GM12878 (cell line): ENCODE measurements at regions not wholly inside any gene's neighbourhood (a gene's known extent, or its start where the extent isn't known, plus 50 kb on each side); places are given as distances from the start of the nearest gene placed in this dataset.

Experiments used
- ATAC-seq: fragments of 200-7000 bp; cut with Tn5 transposase; 3 replicates; pipeline ENCODE4 v1.9.1; 2020; ENCODE audit warnings: mild to moderate bottlenecking, moderate library complexity
- BruUV-seq: library from RNA; stranded (reverse); fragments of 400-500 nt; replicated peaks from 2 replicates; lab custom pipeline; 2021; lab: Mats Ljungman, UMichigan
- CTCF ChIA-PET: fragments of 300-600 bp; sonication (Branson Sonifier 250); formaldehyde crosslinking; extraction: SDS; loops from one replicate; lab custom pipeline; 2021; ENCODE audit warnings: inconsistent platforms; lab: Yijun Ruan, JAX
- POLR2A ChIA-PET: fragments of 350-600 bp; formaldehyde crosslinking; extraction: SDS; loops from one replicate; lab custom pipeline; 2021; ENCODE audit warnings: inconsistent platforms; lab: Charles Lee
- RAD21 ChIA-PET: fragments of 300-600 bp; sonication (Branson Sonifier 250); formaldehyde crosslinking; loops from one replicate; lab custom pipeline; 2023; ENCODE audit warnings: antibody characterized with exemption; ENCODE audit not compliant: unreplicated experiment; lab: Charles Lee
- SMC1A ChIA-PET: fragments of 300-600 bp; sonication (Branson Sonifier 250); formaldehyde crosslinking; loops from one replicate; lab custom pipeline; 2023; ENCODE audit not compliant: unreplicated experiment, uncharacterized antibody; lab: Charles Lee
- DNase-seq: peaks from one replicate; pipeline ENCODE4 v3.0.0-alpha.2; 2011; ENCODE audit warnings: low read depth, low spot score
- FAIRE-seq: peaks from 3 replicates; lab custom pipeline; 2011; peaks lifted over from hg19 to GRCh38; lab: Jason Lieb, UNC
- H2AFZ ChIP-seq: 2 replicates; pipeline ENCODE4 v1.6.0; 2011; ENCODE audit warnings: low read depth, low read length, control low read depth; ENCODE audit not compliant: control insufficient read depth
- H3K27ac ChIP-seq: 2 replicates; pipeline ENCODE4 v1.5.1; 2011; ENCODE audit warnings: control low read depth; ENCODE audit not compliant: control insufficient read depth, insufficient read depth
- H3K27me3 ChIP-seq, 2 experiments: replicated peaks in 1 of 2; 2 replicates each; pipeline versions ENCODE4 v1.6.0 to v1.6.1; 2011; ENCODE audit warnings: low read length in 1 of 2; ENCODE audit not compliant: control insufficient read depth in 2 of 2, insufficient read depth in 2 of 2
- H3K36me3 ChIP-seq, 2 experiments: 2 replicates each; pipeline ENCODE4 v1.5.1; 2011; ENCODE audit warnings: low read length in 1 of 2; ENCODE audit not compliant: control insufficient read depth in 2 of 2, insufficient read depth in 2 of 2
- H3K4me1 ChIP-seq: 2 replicates; pipeline ENCODE4 v1.6.1; 2011; ENCODE audit warnings: mild to moderate bottlenecking, low read length, moderate library complexity, mixed read lengths; ENCODE audit not compliant: control insufficient read depth, insufficient read depth
- H3K4me2 ChIP-seq: 2 replicates; pipeline ENCODE4 v1.6.0; 2011; ENCODE audit warnings: control low read depth; ENCODE audit not compliant: control insufficient read depth, insufficient read depth
- H3K4me3 ChIP-seq: fragments of 200-600 bp; sonication (generic); 2 replicates; pipeline ENCODE4 v1.5.1; 2016
- H3K79me2 ChIP-seq: 2 replicates; pipeline ENCODE4 v1.6.0; 2011; ENCODE audit warnings: low read length; ENCODE audit not compliant: control insufficient read depth, insufficient read depth
- H3K9ac ChIP-seq: 2 replicates; pipeline ENCODE4 v1.8.0; 2011; ENCODE audit warnings: low read length, control low read depth, mixed read lengths; ENCODE audit not compliant: control insufficient read depth, insufficient read depth
- H3K9me3 ChIP-seq: replicated peaks from 3 replicates; pipeline ENCODE4 v1.5.1; 2011; ENCODE audit warnings: mild to moderate bottlenecking, low read length; ENCODE audit not compliant: control insufficient read depth, insufficient read depth
- H4K20me1 ChIP-seq: 2 replicates; pipeline ENCODE4 v1.6.0; 2011; ENCODE audit not compliant: control insufficient read depth, insufficient read depth
- CEBPB ChIP-seq, 2 experiments: fragments of 150-350 bp in 1 of 2; IDR thresholded peaks; 2 replicates each; pipeline ENCODE4 v1.6.1; 2012 to 2014; ENCODE audit warnings: low read depth in 2 of 2, low read length in 2 of 2, borderline replicate concordance in 1 of 2, inconsistent platforms in 1 of 2
- CREB1 ChIP-seq: IDR thresholded peaks from 2 replicates; pipeline ENCODE4 v1.6.1; 2012; ENCODE audit warnings: low read depth, mild to moderate bottlenecking, inconsistent platforms
- ESRRA ChIP-seq: IDR thresholded peaks from 2 replicates; pipeline ENCODE4 v1.6.1; 2012; ENCODE audit warnings: mild to moderate bottlenecking, low read length, improper control_type of control experiment
- NR2F1 ChIP-seq: fragments of 450-650 bp; conservative IDR thresholded peaks from 2 replicates; pipeline ENCODE4 v1.6.1; 2017; ENCODE audit warnings: mild to moderate bottlenecking
- PML ChIP-seq: IDR thresholded peaks from 2 replicates; pipeline ENCODE4 v1.6.1; 2012; ENCODE audit warnings: low read length, inconsistent platforms
- POLR2AphosphoS2 ChIP-seq: IDR thresholded peaks from 2 replicates; pipeline ENCODE4 v1.6.1; 2011; ENCODE audit warnings: low read depth, mild to moderate bottlenecking, low read length, improper control_type of control experiment, moderate library complexity
- RAD51 ChIP-seq: fragments of 450-650 bp; IDR thresholded peaks from 2 replicates; pipeline ENCODE4 v1.6.1; 2016; ENCODE audit warnings: moderate library complexity, mild to moderate bottlenecking, inconsistent platforms
- RELA ChIP-seq: fragments of 450-650 bp; IDR thresholded peaks from 2 replicates; pipeline ENCODE4 v1.8.0; 2014; ENCODE audit warnings: borderline replicate concordance; ENCODE audit not compliant: partially characterized antibody
- TCF3 ChIP-seq: IDR thresholded peaks from 2 replicates; pipeline ENCODE4 v1.6.1; 2012; ENCODE audit warnings: low read depth, mild to moderate bottlenecking, low read length, borderline replicate concordance; ENCODE audit not compliant: insufficient read depth
- USF1 ChIP-seq: IDR thresholded peaks from 2 replicates; pipeline ENCODE4 v1.6.1; 2011; ENCODE audit warnings: borderline replicate concordance, low read depth, mild to moderate bottlenecking, moderate library complexity, mixed read lengths, low read length; ENCODE audit not compliant: insufficient read depth; ENCODE audit errors: extremely low read length
- YBX1 ChIP-seq: fragments of 450-650 bp; IDR thresholded peaks from 2 replicates; pipeline ENCODE4 v1.6.1; 2016; ENCODE audit warnings: antibody characterized with exemption
- ZBTB11 ChIP-seq: fragments of 450-650 bp; formaldehyde crosslinking; IDR thresholded peaks from 2 replicates; pipeline ENCODE4 v1.5.0; 2022; ENCODE audit warnings: mild to moderate bottlenecking, missing genetic modification characterization
- ZBTB4 ChIP-seq: fragments of 450-650 bp; formaldehyde crosslinking; IDR thresholded peaks from 2 replicates; pipeline ENCODE4 v1.4.0; 2022; ENCODE audit warnings: mild to moderate bottlenecking, moderate library complexity
- ZNF217 ChIP-seq: fragments of 450-650 bp; IDR thresholded peaks from 2 replicates; pipeline ENCODE4 v1.6.1; 2017; ENCODE audit warnings: antibody characterized with exemption, mild to moderate bottlenecking
- in situ Hi-C: fragments of 300-500 bp; cut with MboI; formaldehyde crosslinking; loops from 9 replicates; pipeline ENCODE4 v1.14.3; 2018; ENCODE audit warnings: mixed read lengths
- intact Hi-C: fragments of 100-400 bp; cut with micrococcal nuclease; formaldehyde crosslinking; loops from one replicate; pipeline ENCODE4 v1.14.2; 2022; ENCODE audit not compliant: unreplicated experiment
- TF ChIP-seq, protein P1 (sequence below): IDR thresholded peaks from 2 replicates; pipeline ENCODE4 v1.6.1; 2012; ENCODE audit warnings: mild to moderate bottlenecking, low read depth, low read length

DNA sequence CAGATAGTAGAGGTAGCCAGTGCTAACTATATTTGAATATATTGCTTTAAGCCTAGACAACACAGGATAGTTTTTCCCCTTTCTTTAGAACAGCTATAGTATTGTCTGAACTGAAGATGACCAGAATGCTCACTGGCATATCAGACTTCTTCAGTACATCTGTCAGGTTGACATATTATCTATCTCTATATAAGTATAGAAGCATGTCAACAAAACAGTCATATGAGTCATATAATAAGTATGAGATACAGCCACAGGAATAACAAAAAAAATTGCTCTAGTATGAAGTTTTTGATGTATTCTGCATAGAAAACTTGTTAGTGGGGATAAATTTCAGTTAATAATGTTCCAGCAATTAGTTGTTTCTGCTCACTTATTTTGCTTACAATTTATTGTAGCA lies 767.7 kb downstream of the LRFN5 start:
- Histone ChIP-seq H3K79me2 (no peaks in the 10 kb centered on the region), H3K4me3 (no peak overlapping the region), H3K9me3 (no peaks in the 10 kb centered on the region), H3K36me3 (no peaks in the 10 kb centered on the region), H4K20me1 (no peaks in the 10 kb centered on the region), H3K27ac (no peak overlapping the region), H3K4me2 (no peak overlapping the region), H3K27me3 (no peaks in the 10 kb centered on the region), H3K9ac (no peak overlapping the region), H3K4me1 (no peaks in the 10 kb centered on the region), H2AFZ (no peak overlapping the region)
- POLR2A ChIA-PET = no interaction called here
- SMC1A ChIA-PET = interaction anchor here (1.1 kb wide), 1 partner anchor 12 kb away, joined by 3 read pairs; no protein-coding TSS in a partner anchor
- DNase-seq (no peak), ATAC-seq (no peak), FAIRE-seq (no peak)
- intact Hi-C loops (no loop called here), in situ Hi-C loops (no loop called here)
- BruUV-seq = no TSS peak
- RAD21 ChIA-PET = no interaction called here
- TF ChIP-seq ESRRA (no peak), TCF3 (no peak), CREB1 (no peak), ZNF217 (no peak), CEBPB (IDR thresholded peaks at IDR 0.05; ENCODE audit: borderline replicate concordance in 1 of 2, low read depth in 2 of 2, low read length in 2 of 2) (no peak), RELA (no peak), ZBTB11 (no peak), NR2F1 (no peak), USF1 (no peak), ZBTB4 (CRISPR knock-in tag) (no peak), POLR2AphosphoS2 (no peak), RAD51 (no peak), PML (no peak), YBX1 (no peak)
- TF ChIP-seq, protein P1, sequence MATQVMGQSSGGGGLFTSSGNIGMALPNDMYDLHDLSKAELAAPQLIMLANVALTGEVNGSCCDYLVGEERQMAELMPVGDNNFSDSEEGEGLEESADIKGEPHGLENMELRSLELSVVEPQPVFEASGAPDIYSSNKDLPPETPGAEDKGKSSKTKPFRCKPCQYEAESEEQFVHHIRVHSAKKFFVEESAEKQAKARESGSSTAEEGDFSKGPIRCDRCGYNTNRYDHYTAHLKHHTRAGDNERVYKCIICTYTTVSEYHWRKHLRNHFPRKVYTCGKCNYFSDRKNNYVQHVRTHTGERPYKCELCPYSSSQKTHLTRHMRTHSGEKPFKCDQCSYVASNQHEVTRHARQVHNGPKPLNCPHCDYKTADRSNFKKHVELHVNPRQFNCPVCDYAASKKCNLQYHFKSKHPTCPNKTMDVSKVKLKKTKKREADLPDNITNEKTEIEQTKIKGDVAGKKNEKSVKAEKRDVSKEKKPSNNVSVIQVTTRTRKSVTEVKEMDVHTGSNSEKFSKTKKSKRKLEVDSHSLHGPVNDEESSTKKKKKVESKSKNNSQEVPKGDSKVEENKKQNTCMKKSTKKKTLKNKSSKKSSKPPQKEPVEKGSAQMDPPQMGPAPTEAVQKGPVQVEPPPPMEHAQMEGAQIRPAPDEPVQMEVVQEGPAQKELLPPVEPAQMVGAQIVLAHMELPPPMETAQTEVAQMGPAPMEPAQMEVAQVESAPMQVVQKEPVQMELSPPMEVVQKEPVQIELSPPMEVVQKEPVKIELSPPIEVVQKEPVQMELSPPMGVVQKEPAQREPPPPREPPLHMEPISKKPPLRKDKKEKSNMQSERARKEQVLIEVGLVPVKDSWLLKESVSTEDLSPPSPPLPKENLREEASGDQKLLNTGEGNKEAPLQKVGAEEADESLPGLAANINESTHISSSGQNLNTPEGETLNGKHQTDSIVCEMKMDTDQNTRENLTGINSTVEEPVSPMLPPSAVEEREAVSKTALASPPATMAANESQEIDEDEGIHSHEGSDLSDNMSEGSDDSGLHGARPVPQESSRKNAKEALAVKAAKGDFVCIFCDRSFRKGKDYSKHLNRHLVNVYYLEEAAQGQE = no peak
- CTCF ChIA-PET = no interaction called here
